ENCODE measurements at regions not wholly inside any gene's neighbourhood (a gene's known extent, or its start where the extent isn't known, plus 50 kb on each side); places are given as distances from the start of the nearest gene placed in this dataset.

- H3K4me1 ChIP-seq: peaks cover 0 to 17% (median 0%) of the 10 kb centered on the region in 3 donors
- no peaks in the 10 kb centered on the region for H3K9me3 ChIP-seq
- no peaks in the 10 kb centered on the region for H3K27me3 ChIP-seq
- H3K27ac ChIP-seq: no peak overlapping the region
- intact Hi-C loops (cut with DNase I): no loop called here
- no peak for TF ChIP-seq POLR2A (IDR thresholded peaks at IDR 0.05)
- TF ChIP-seq, protein P1, sequence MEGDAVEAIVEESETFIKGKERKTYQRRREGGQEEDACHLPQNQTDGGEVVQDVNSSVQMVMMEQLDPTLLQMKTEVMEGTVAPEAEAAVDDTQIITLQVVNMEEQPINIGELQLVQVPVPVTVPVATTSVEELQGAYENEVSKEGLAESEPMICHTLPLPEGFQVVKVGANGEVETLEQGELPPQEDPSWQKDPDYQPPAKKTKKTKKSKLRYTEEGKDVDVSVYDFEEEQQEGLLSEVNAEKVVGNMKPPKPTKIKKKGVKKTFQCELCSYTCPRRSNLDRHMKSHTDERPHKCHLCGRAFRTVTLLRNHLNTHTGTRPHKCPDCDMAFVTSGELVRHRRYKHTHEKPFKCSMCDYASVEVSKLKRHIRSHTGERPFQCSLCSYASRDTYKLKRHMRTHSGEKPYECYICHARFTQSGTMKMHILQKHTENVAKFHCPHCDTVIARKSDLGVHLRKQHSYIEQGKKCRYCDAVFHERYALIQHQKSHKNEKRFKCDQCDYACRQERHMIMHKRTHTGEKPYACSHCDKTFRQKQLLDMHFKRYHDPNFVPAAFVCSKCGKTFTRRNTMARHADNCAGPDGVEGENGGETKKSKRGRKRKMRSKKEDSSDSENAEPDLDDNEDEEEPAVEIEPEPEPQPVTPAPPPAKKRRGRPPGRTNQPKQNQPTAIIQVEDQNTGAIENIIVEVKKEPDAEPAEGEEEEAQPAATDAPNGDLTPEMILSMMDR (IDR thresholded peaks at IDR 0.05): no peak
- DNase-seq: no peak
- WGBS, 2 donors: 47 to 59% methylated on average over 3 of the region's 3 CpGs
- no peaks in the 10 kb centered on the region for H3K36me3 ChIP-seq
- no peak overlapping the region for H3K4me3 ChIP-seq
These were observed 278.5 kb downstream of the CASP12 start for GRCh38 chr11:104619751-104620150.

DNA sequence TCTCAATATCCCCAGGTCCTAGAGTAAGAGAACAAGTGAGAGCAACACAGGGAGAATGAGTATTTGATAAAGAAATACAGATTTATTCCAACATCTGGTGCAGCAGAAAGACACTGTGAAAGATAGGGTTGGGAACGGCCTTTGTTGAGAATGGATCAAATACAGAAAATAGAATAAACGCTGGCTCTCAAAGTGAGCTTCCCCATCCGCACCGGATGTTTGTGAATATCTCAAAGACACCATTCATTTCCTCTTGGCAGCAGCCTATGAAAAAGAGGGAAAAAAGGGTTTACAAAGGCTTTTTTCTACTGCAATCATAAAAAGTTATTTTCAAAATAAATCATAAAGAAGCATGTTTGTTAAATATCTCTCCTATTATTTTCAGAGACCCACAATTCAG is 279.3 kb downstream of the CASP12 start:
- Histone ChIP-seq H3K36me3 (no peaks in the 10 kb centered on the region), H3K27me3 (no peaks in the 10 kb centered on the region), H3K4me1 (peaks cover 0 to 16% (median 0%) of the 10 kb centered on the region in 3 donors), H3K9me3 (no peaks in the 10 kb centered on the region), H3K4me3 (no peak overlapping the region), H3K27ac (peak overlapping the region in 1 of 4 donors; percentile 16)
- no peak for DNase-seq
- 55 to 63% methylated on average over 4 of the region's 4 CpGs for WGBS, 2 donors
- intact Hi-C loops (cut with DNase I): no loop called here
- TF ChIP-seq POLR2A (IDR thresholded peaks at IDR 0.05): no peak

- Histone ChIP-seq H3K4me3 (no peak overlapping the region), H3K36me3 (no peaks in the 10 kb centered on the region), H3K27ac (no peak overlapping the region), H3K9me3 (no peaks in the 10 kb centered on the region), H3K4me1 (peaks cover 0 to 9% (median 1%) of the 10 kb centered on the region in 3 donors), H3K27me3 (no peaks in the 10 kb centered on the region)
- 90 to 94% methylated on average over 1 of the region's 1 CpG for whole genome bisulfite sequencing, 2 donors
- DNase-seq: no peak
- intact Hi-C loops (cut with DNase I): no loop called here
- TF ChIP-seq, protein P1 (IDR thresholded peaks at IDR 0.05): no peak
- TF ChIP-seq POLR2A (IDR thresholded peaks at IDR 0.05): no peak
These were observed 283.3 kb downstream of the CASP12 start for GRCh38 chr11:104614961-104615360.

GRCh38 chr11:104614117-104614680 is 284.1 kb downstream of the CASP12 start:
- 88 to 94% methylated on average over 1 of the region's 1 CpG for WGBS, 2 donors

GRCh38 chr11:104610635-104611034 is 287.6 kb downstream of the CASP12 start:
- TF ChIP-seq POLR2A (IDR thresholded peaks at IDR 0.05): no peak
- TF ChIP-seq, protein P1 (IDR thresholded peaks at IDR 0.05): no peak
- H3K27ac ChIP-seq: no peak overlapping the region
- 77 to 82% methylated on average over 3 of the region's 3 CpGs for WGBS, 2 donors

More at GRCh38 chr11:104614117-104614680, 284.1 kb downstream of the CASP12 start:
- Histone ChIP-seq H3K4me1 (peaks cover 0 to 11% (median 4%) of the 10 kb centered on the region in 3 donors), H3K4me3 (no peak overlapping the region), H3K27ac (no peak overlapping the region), H3K27me3 (no peaks in the 10 kb centered on the region), H3K9me3 (no peaks in the 10 kb centered on the region), H3K36me3 (no peaks in the 10 kb centered on the region)
- no peak for TF ChIP-seq POLR2A (IDR thresholded peaks at IDR 0.05)
- TF ChIP-seq, protein P1 (IDR thresholded peaks at IDR 0.05): no peak
- no peak for DNase-seq
- intact Hi-C loops (cut with DNase I): no loop called here

More at GRCh38 chr11:104610635-104611034, 287.6 kb downstream of the CASP12 start:
- no peak overlapping the region for H3K4me3 ChIP-seq
- no peaks in the 10 kb centered on the region for H3K27me3 ChIP-seq
- no peaks in the 10 kb centered on the region for H3K36me3 ChIP-seq
- no peak for DNase-seq
- no peaks in the 10 kb centered on the region for H3K9me3 ChIP-seq
- H3K4me1 ChIP-seq: peaks cover 0 to 14% (median 4%) of the 10 kb centered on the region in 3 donors
- intact Hi-C loops (cut with DNase I): no loop called here
